SU-DHL-6 (cell line): ENCODE measurements at regions not wholly inside any gene's neighbourhood (a gene's known extent, or its start where the extent isn't known, plus 50 kb on each side); places are given as distances from the start of the nearest gene placed in this dataset.

Source experiments
- H2AFZ ChIP-seq: fragments of 200-600 bp; sonication (generic); 2 replicates; pipeline ENCODE4 v1.6.1; 2014; ENCODE audit warnings: low read depth, mild to moderate bottlenecking, moderate library complexity, mixed read lengths, antibody characterized with exemption, low read length; ENCODE audit not compliant: severe bottlenecking
- H3F3A ChIP-seq: fragments of 200-600 bp; shearing (Covaris generic); 2 replicates; pipeline ENCODE4 v1.6.0; 2016; ENCODE audit warnings: antibody characterized with exemption, mild to moderate bottlenecking; ENCODE audit not compliant: insufficient read depth
- H3K27ac ChIP-seq: fragments of 200-600 bp; sonication (generic); 2 replicates; pipeline ENCODE4 v1.5.1; 2016; ENCODE audit warnings: low read depth, mild to moderate bottlenecking, low read length, moderate library complexity, mixed read lengths
- H3K27me3 ChIP-seq: fragments of 200-600 bp; sonication (generic), shearing (Covaris generic); 2 replicates; pipeline ENCODE4 v1.6.0; 2014; ENCODE audit warnings: mild to moderate bottlenecking, low read length
- H3K36me3 ChIP-seq: fragments of 200-600 bp; sonication (generic); 2 replicates; pipeline ENCODE4 v1.6.1; 2014; ENCODE audit warnings: mild to moderate bottlenecking, low read length, mixed read lengths
- H3K4me2 ChIP-seq: fragments of 300-600, 200-600 bp; shearing (Covaris generic), sonication (generic); 2 replicates; pipeline ENCODE4 v1.6.0; 2014; ENCODE audit warnings: low read length, low read depth, mild to moderate bottlenecking; ENCODE audit not compliant: poor library complexity, severe bottlenecking
- H3K4me3 ChIP-seq: fragments of 200-600 bp; sonication (generic); 2 replicates; pipeline ENCODE4 v1.5.1; 2014; ENCODE audit warnings: antibody characterized with exemption, low read length, mild to moderate bottlenecking, mixed read lengths; ENCODE audit not compliant: insufficient read depth, poor library complexity, severe bottlenecking
- H3K79me2 ChIP-seq: fragments of 200-600 bp; sonication (generic); 2 replicates; pipeline ENCODE4 v1.6.1; 2014; ENCODE audit warnings: mild to moderate bottlenecking, low read length, moderate library complexity; ENCODE audit not compliant: insufficient read depth
- H3K9ac ChIP-seq: fragments of 200-600 bp; sonication (generic); 2 replicates; pipeline ENCODE4 v1.7.0; 2014; ENCODE audit warnings: mild to moderate bottlenecking, low read length
- H3K9me2 ChIP-seq: fragments of 200-600 bp; sonication (generic); replicated peaks from 2 replicates; pipeline ENCODE4 v1.6.1; 2014; ENCODE audit warnings: low read length; ENCODE audit not compliant: insufficient read depth
- H3K9me3 ChIP-seq: fragments of 200-600 bp; sonication (generic); 2 replicates; pipeline ENCODE4 v1.6.1; 2014; ENCODE audit warnings: low read length, mixed read lengths; ENCODE audit not compliant: insufficient read depth
- H4K20me1 ChIP-seq: fragments of 200-600 bp; sonication (generic); 2 replicates; pipeline ENCODE4 v1.6.1; 2014; ENCODE audit warnings: low read depth, mild to moderate bottlenecking, antibody characterized with exemption, low read length, moderate library complexity, mixed read lengths
- EZH2phosphoT487 ChIP-seq: fragments of 200-600 bp; sonication (generic), shearing (Covaris generic); conservative IDR thresholded peaks from 2 replicates; pipeline ENCODE4 v1.6.1; 2018; ENCODE audit warnings: mild to moderate bottlenecking, antibody characterized with exemption, low read length, moderate library complexity, mixed read lengths
- TF ChIP-seq, protein P1 (sequence below): fragments of 200-600 bp; sonication (generic); IDR thresholded peaks from one replicate; pipeline ENCODE4 v1.5.1; 2017; ENCODE audit warnings: antibody characterized with exemption, mild to moderate bottlenecking, low read length, moderate library complexity; ENCODE audit not compliant: insufficient read depth, poor library complexity, severe bottlenecking

DNA sequence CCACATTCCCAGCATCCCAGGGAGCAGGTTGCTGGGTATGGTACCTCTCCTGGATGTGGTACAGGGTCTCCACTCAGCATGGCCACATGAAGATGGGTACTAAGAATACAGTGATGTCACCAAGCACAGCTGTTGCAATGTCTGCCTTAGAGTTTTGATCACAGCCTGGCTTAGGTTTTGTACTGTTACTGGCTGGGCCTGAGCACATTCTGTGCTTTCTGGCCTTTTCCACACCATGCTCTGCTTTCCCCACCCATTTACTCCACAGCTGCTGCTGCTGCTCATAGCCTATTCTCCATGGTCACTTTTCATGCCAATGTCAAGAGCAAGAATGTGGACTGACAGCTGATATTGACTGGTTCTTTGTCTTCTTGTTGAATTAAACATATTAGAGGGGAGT lies 481.9 kb downstream of the ARHGEF28 start:
- H3K9ac ChIP-seq = no peak overlapping the region
- H3K27me3 ChIP-seq = no peaks in the 10 kb centered on the region
- H3K4me2 ChIP-seq = no peak overlapping the region
- H3K4me3 ChIP-seq = no peak overlapping the region
- H3K79me2 ChIP-seq = no peaks in the 10 kb centered on the region
- no peak for TF ChIP-seq EZH2phosphoT487
- TF ChIP-seq, protein P1, sequence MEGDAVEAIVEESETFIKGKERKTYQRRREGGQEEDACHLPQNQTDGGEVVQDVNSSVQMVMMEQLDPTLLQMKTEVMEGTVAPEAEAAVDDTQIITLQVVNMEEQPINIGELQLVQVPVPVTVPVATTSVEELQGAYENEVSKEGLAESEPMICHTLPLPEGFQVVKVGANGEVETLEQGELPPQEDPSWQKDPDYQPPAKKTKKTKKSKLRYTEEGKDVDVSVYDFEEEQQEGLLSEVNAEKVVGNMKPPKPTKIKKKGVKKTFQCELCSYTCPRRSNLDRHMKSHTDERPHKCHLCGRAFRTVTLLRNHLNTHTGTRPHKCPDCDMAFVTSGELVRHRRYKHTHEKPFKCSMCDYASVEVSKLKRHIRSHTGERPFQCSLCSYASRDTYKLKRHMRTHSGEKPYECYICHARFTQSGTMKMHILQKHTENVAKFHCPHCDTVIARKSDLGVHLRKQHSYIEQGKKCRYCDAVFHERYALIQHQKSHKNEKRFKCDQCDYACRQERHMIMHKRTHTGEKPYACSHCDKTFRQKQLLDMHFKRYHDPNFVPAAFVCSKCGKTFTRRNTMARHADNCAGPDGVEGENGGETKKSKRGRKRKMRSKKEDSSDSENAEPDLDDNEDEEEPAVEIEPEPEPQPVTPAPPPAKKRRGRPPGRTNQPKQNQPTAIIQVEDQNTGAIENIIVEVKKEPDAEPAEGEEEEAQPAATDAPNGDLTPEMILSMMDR = no peak
- no peaks in the 10 kb centered on the region for H3K36me3 ChIP-seq
- no peak overlapping the region for H2AFZ ChIP-seq
- H3K9me3 ChIP-seq = no peaks in the 10 kb centered on the region
- H3K27ac ChIP-seq = no peak overlapping the region
- H3K9me2 ChIP-seq = no peaks in the 10 kb centered on the region
- no peaks in the 10 kb centered on the region for H3F3A ChIP-seq
- H4K20me1 ChIP-seq = no peaks in the 10 kb centered on the region

DNA sequence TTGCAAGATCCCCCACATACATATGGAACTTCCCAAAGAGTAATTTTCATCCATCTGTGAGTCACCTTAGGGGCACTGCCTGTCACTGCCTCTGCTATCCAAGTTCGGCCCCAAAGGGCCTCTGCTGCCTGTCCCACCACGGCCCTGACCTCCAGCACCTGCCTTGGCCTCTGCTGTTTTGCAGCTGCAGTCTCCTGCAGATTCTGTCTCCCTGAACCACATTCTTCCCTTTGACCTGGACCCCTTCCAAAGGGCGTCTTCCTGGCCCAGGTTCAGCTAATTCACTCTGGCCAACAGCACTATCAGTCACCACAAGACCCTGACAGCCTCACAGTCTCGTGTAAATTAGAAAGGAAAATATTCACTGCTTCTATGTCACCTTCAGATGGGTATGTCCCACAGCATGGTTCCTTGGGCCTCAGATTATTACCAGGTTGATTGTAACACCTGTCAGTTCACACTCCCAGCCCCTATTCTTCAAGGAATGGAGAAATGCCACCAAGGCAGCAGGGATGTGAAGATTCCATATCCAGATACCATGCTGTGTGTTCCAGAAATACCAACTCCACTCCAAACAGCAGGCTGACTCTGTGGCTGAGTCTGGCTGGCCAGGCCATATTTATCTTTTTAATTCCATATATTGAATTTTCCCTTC lies 479.3 kb downstream of the ARHGEF28 start:
- Histone ChIP-seq H3K9me3 (no peaks in the 10 kb centered on the region), H3K27me3 (no peaks in the 10 kb centered on the region), H3K27ac (no peak overlapping the region), H3K36me3 (no peaks in the 10 kb centered on the region), H2AFZ (no peak overlapping the region), H4K20me1 (no peaks in the 10 kb centered on the region), H3K4me3 (no peak overlapping the region), H3K9me2 (no peaks in the 10 kb centered on the region), H3F3A (no peaks in the 10 kb centered on the region), H3K9ac (no peak overlapping the region), H3K79me2 (no peaks in the 10 kb centered on the region), H3K4me2 (no peak overlapping the region)
- TF ChIP-seq, protein P1 = no peak
- TF ChIP-seq EZH2phosphoT487 = no peak

DNA sequence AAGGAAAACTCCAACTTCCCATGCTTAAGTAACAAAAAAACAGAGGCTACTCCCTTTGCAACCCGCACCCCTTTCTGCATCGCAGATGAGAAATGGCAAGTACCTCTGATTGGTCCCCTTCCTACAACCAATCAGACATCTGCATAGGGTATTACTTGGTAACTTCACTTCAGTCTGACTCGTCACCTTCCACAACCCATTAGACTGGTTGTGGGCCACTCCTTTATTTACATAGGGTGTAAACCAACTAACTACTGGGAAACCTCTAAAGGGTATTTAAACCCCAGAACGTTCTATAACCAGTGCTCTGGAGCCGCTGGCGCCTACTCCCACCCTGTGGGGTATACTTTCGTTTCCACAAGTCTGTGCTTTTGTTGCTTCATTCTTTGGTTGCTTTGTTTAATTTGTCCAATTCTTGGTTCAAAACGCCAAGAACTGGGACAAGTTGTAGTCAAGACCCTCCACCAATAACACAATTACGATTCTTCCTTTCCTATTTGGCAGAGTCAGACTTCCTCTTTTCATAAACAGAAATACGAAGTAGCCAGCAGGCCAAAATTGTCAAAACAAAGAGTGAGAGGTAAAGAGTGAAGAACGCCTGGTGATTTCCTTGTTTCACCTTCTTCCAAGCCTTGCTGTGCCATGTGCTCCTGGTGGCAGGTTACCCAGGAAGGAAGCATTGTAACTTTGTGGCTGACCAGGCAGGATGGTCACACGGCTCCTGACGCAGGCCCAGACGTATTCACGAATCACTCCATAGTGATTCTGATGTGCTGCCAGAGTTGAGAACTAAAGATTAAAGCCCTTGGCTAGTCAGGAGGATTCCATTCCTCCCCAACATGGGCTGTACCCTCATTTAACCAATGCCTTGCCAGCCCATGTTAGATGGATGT lies 477.4 kb downstream of the ARHGEF28 start:
- Histone ChIP-seq H4K20me1 (no peaks in the 10 kb centered on the region), H3K79me2 (no peaks in the 10 kb centered on the region), H3K9me2 (no peaks in the 10 kb centered on the region), H2AFZ (no peak overlapping the region), H3K36me3 (no peaks in the 10 kb centered on the region), H3K27ac (no peak overlapping the region), H3K27me3 (no peaks in the 10 kb centered on the region), H3K4me2 (no peak overlapping the region), H3F3A (no peaks in the 10 kb centered on the region), H3K4me3 (no peak overlapping the region), H3K9ac (no peak overlapping the region), H3K9me3 (no peaks in the 10 kb centered on the region)
- no peak for TF ChIP-seq EZH2phosphoT487
- TF ChIP-seq, protein P1 = no peak
